Thyroid gland (tissue), 4 donors: ENCODE measurements at regions not wholly inside any gene's neighbourhood (a gene's known extent, or its start where the extent isn't known, plus 50 kb on each side); places are given as distances from the start of the nearest gene placed in this dataset.

Source experiments
- DNase-seq, 2 donors: peaks; one replicate each; pipeline ENCODE4 v3.0.0-alpha.2; 2019
- H3K27ac ChIP-seq, 3 donors: fragments of 200-600 bp; sonication (generic); 1 replicate in 2 of 3; 2 replicates in 1 of 3; pipeline ENCODE4 v1.5.1; 2016 to 2019; ENCODE audit warnings: mild to moderate bottlenecking in 1 of 3, moderate library complexity in 1 of 3
- H3K27me3 ChIP-seq: fragments of 200-600 bp; sonication (generic); one replicate; pipeline ENCODE4 v1.5.1; 2019
- H3K36me3 ChIP-seq, 2 donors: fragments of 200-600 bp; sonication (generic); one replicate each; pipeline ENCODE4 v1.5.1; 2016 to 2019
- H3K4me1 ChIP-seq, 2 donors: fragments of 200-600 bp; sonication (generic); one replicate each; pipeline ENCODE4 v1.5.1; 2017 to 2019
- H3K4me3 ChIP-seq, 3 donors: fragments of 200-600 bp; sonication (generic); replicated peaks in 1 of 3; 1 replicate in 2 of 3; 2 replicates in 1 of 3; pipeline ENCODE4 v1.5.1; 2016; ENCODE audit warnings: mild to moderate bottlenecking in 1 of 3
- H3K9me3 ChIP-seq: fragments of 200-600 bp; sonication (generic); one replicate; pipeline ENCODE4 v1.5.1; 2017
- CTCF ChIP-seq, 6 experiments: fragments of 200-600 bp in 3 of 6; fragments of 450-650 bp in 3 of 6; sonication (generic) in 3 of 6; IDR thresholded peaks; one replicate each; pipeline ENCODE4 v1.5.1; 2016 to 2019; ENCODE audit warnings: antibody characterized with exemption in 6 of 6, mild to moderate bottlenecking in 2 of 6, inconsistent platforms in 1 of 6, moderate library complexity in 1 of 6
- POLR2A ChIP-seq, 2 donors: fragments of 450-650 bp; IDR thresholded peaks; one replicate each; pipeline ENCODE4 v1.6.1; 2017; ENCODE audit warnings: antibody characterized with exemption in 2 of 2, mild to moderate bottlenecking in 2 of 2, moderate library complexity in 1 of 2
- WGBS, 2 donors: methylation state at CpG; one replicate each; pipeline ENCODE4 v1.1.5; 2017; 5-methylcytosine and 5-hydroxymethylcytosine counted together
- intact Hi-C: fragments of 100-400 bp; cut with DNase I; formaldehyde crosslinking; loops from one replicate; pipeline ENCODE4 v1.15.1; 2023

GRCh38 chr2:216942465-216942864 is 82.6 kb upstream of the TNP1 start:
- H3K27me3 ChIP-seq, result no peaks in the 10 kb centered on the region
- H3K27ac ChIP-seq, result no peak overlapping the region
- WGBS, 2 donors, result 92 to 96% methylated on average over 3 of the region's 3 CpGs
- no peaks in the 10 kb centered on the region for H3K9me3 ChIP-seq
- DNase-seq, result no peak
- peaks cover 0 to under 1% of the 10 kb centered on the region in 2 donors for H3K4me1 ChIP-seq
- no peak for TF ChIP-seq CTCF (IDR thresholded peaks at IDR 0.05)
- TF ChIP-seq POLR2A (IDR thresholded peaks at IDR 0.05), result no peak
- intact Hi-C loops, result no loop called here
- H3K36me3 ChIP-seq, result no peaks in the 10 kb centered on the region
- no peak overlapping the region for H3K4me3 ChIP-seq

- DNase-seq, result no peak
- TF ChIP-seq POLR2A (IDR thresholded peaks at IDR 0.05) (no peak), CTCF (IDR thresholded peaks at IDR 0.05) (no peak)
- H3K27ac ChIP-seq, result no peak overlapping the region
- no peaks in the 10 kb centered on the region for H3K27me3 ChIP-seq
- no peaks in the 10 kb centered on the region for H3K36me3 ChIP-seq
- H3K4me3 ChIP-seq, result no peak overlapping the region
- no peaks in the 10 kb centered on the region for H3K9me3 ChIP-seq
- 94 to 96% methylated on average over 5 of the region's 5 CpGs for WGBS, 2 donors
- intact Hi-C loops, result no loop called here
- peaks cover 0 to 5% of the 10 kb centered on the region in 2 donors for H3K4me1 ChIP-seq
These were observed 82.2 kb upstream of the TNP1 start for GRCh38 chr2:216942016-216942415.

- Histone ChIP-seq H3K27me3 (no peaks in the 10 kb centered on the region), H3K36me3 (no peaks in the 10 kb centered on the region), H3K4me3 (no peak overlapping the region), H3K27ac (no peak overlapping the region), H3K4me1 (peaks cover 0 to 10% of the 10 kb centered on the region in 2 donors), H3K9me3 (no peaks in the 10 kb centered on the region)
- peak; percentile 15 to 18 for DNase-seq
- TF ChIP-seq CTCF (IDR thresholded peaks at IDR 0.05) (no peak), POLR2A (IDR thresholded peaks at IDR 0.05) (no peak)
- intact Hi-C loops, result no loop called here
- 61 to 63% methylated on average over 5 of the region's 5 CpGs for WGBS, 2 donors
These were observed 77.1 kb upstream of the TNP1 start for GRCh38 chr2:216936954-216937357.

- Histone ChIP-seq H3K4me3 (no peak overlapping the region), H3K27me3 (no peaks in the 10 kb centered on the region), H3K27ac (no peak overlapping the region), H3K4me1 (peaks cover 0 to 10% of the 10 kb centered on the region in 2 donors), H3K9me3 (no peaks in the 10 kb centered on the region), H3K36me3 (no peaks in the 10 kb centered on the region)
- intact Hi-C loops, result no loop called here
- no peak for DNase-seq
- TF ChIP-seq CTCF (IDR thresholded peaks at IDR 0.05), result no peak
- TF ChIP-seq POLR2A (IDR thresholded peaks at IDR 0.05), result no peak
- WGBS, 2 donors, result 98 to 99% methylated on average over 3 of the region's 3 CpGs
These were observed 74.8 kb upstream of the TNP1 start for GRCh38 chr2:216934623-216935022.

- no peaks in the 10 kb centered on the region for H3K9me3 ChIP-seq
- H3K27ac ChIP-seq, result no peak overlapping the region
- DNase-seq, result no peak
- H3K4me3 ChIP-seq, result no peak overlapping the region
- intact Hi-C loops, result no loop called here
- H3K4me1 ChIP-seq, result peaks cover 0 to 10% of the 10 kb centered on the region in 2 donors
- no peaks in the 10 kb centered on the region for H3K27me3 ChIP-seq
- H3K36me3 ChIP-seq, result no peaks in the 10 kb centered on the region
- no peak for TF ChIP-seq POLR2A (IDR thresholded peaks at IDR 0.05)
- no peak for TF ChIP-seq CTCF (IDR thresholded peaks at IDR 0.05)
- 92 to 96% methylated on average over 7 of the region's 7 CpGs for WGBS, 2 donors
These were observed 74.3 kb upstream of the TNP1 start for GRCh38 chr2:216934151-216934550.
